ENCODE measurements at regions not wholly inside any gene's neighbourhood (a gene's known extent, or its start where the extent isn't known, plus 50 kb on each side); places are given as distances from the start of the nearest gene placed in this dataset.

DNA sequence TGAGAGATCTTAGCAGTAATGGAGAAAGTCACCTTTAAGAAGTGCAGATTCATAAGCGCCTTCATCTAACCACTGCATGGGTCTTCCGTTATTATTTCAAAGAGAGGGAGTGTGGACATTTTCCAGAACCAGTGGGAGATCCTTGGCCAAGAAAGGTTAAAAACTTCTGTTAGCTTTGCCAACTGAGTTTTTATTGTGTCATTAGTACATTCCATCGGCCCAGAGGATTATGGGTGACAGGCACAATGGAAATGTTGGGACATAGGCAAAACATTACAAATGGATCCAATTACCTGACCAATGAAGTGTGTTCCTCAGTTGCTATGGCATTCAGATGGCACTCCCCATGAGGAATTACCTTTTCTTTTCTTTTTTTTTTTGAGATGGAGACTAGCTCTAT, 115.5 kb downstream of the PPIAL4G start:
- in situ Hi-C loops (cut with MboI) (loop anchor here (25.0 kb wide), 2 partner anchors 170 to 395 kb away; no protein-coding TSS in a partner anchor), intact Hi-C loops (cut with micrococcal nuclease) (no loop called here)
- H3K4me3 ChIP-seq: no peak overlapping the region
- H3K36me3 ChIP-seq (ENCODE audit: control insufficient read depth, insufficient read depth, low read length): no peaks in the 10 kb centered on the region
- POLR2A ChIA-PET: no interaction called here
- DNase-seq (ENCODE audit: extremely low read depth in 1 of 4, low spot score in 3 of 4) (no peak), ATAC-seq (no peak), FAIRE-seq (no peak)
- H3K4me2 ChIP-seq (ENCODE audit: insufficient read depth, low read length): no peak overlapping the region
- peaks cover 0 to 2% of the 10 kb centered on the region in 2 experiments; a peak in 4 of 5 replicates for H3K4me1 ChIP-seq (replicated peaks in 1 of 2; ENCODE audit: control insufficient read depth in 2 of 2, insufficient read depth in 2 of 2, low read length in 2 of 2)
- H3K79me2 ChIP-seq (ENCODE audit: control insufficient read depth, insufficient read depth, low read length): no peaks in the 10 kb centered on the region
- no peaks in the 10 kb centered on the region for H3K9me3 ChIP-seq (replicated peaks; ENCODE audit: control insufficient read depth, insufficient read depth, low read depth, low read length)
- H3K9me1 ChIP-seq (ENCODE audit: control insufficient read depth, insufficient read depth, low read length): no peaks in the 10 kb centered on the region
- no TSS peak for BruUV-seq (replicated peaks)
- no peak overlapping the region for H3K27ac ChIP-seq (ENCODE audit: extremely low read depth, low read depth, low read length)
- no peak overlapping the region for H2AFZ ChIP-seq (ENCODE audit: low read depth, low read length)
- WGBS (ENCODE audit: insufficient coverage, low coverage, missing lambda C conversion rate): 27% methylated on average over 3 of the region's 3 CpGs
- H4K20me1 ChIP-seq (replicated peaks; ENCODE audit: control insufficient read depth, insufficient read depth, low read length): no peaks in the 10 kb centered on the region
- CTCF ChIA-PET (ENCODE audit: low intra/inter-chr PET ratio): no interaction called here
- no peaks in the 10 kb centered on the region; a peak in 1 of 5 replicates for H3K27me3 ChIP-seq (ENCODE audit: control insufficient read depth in 2 of 2, insufficient read depth in 2 of 2, low read length in 2 of 2)
- no peak overlapping the region for H3K9ac ChIP-seq (ENCODE audit: insufficient read depth in 1 of 2, low read depth in 2 of 2, low read length in 2 of 2)
- TF ChIP-seq POLR2AphosphoS2 (IDR thresholded peaks at IDR 0.05; ENCODE audit: low read length): no peak
- no peak for TF ChIP-seq FOXJ2 (tag; IDR thresholded peaks at IDR 0.05)
- TF ChIP-seq NRF1 (conservative IDR thresholded peaks at IDR 0.05 in 1 of 2, IDR thresholded peaks at IDR 0.05 in 1 of 2): no peak
- no peak for TF ChIP-seq HDGF (IDR thresholded peaks at IDR 0.05)
- TF ChIP-seq RUNX1 (IDR thresholded peaks at IDR 0.05; ENCODE audit: low read depth): no peak
- TF ChIP-seq ZNF76 (CRISPR knock-in tag; IDR thresholded peaks at IDR 0.05; ENCODE audit: borderline replicate concordance): no peak
- TF ChIP-seq, protein P1, sequence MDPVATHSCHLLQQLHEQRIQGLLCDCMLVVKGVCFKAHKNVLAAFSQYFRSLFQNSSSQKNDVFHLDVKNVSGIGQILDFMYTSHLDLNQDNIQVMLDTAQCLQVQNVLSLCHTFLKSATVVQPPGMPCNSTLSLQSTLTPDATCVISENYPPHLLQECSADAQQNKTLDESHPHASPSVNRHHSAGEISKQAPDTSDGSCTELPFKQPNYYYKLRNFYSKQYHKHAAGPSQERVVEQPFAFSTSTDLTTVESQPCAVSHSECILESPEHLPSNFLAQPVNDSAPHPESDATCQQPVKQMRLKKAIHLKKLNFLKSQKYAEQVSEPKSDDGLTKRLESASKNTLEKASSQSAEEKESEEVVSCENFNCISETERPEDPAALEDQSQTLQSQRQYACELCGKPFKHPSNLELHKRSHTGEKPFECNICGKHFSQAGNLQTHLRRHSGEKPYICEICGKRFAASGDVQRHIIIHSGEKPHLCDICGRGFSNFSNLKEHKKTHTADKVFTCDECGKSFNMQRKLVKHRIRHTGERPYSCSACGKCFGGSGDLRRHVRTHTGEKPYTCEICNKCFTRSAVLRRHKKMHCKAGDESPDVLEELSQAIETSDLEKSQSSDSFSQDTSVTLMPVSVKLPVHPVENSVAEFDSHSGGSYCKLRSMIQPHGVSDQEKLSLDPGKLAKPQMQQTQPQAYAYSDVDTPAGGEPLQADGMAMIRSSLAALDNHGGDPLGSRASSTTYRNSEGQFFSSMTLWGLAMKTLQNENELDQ (CRISPR knock-in tag; IDR thresholded peaks at IDR 0.05; ENCODE audit: borderline replicate concordance): no peak
- no peak for TF ChIP-seq MAFG (tag; conservative IDR thresholded peaks at IDR 0.05)
- no peak for TF ChIP-seq THAP7 (CRISPR knock-in tag; IDR thresholded peaks at IDR 0.05)
- no peak for TF ChIP-seq HNRNPL (IDR thresholded peaks at IDR 0.05; ENCODE audit: low read depth, low read length)
- TF ChIP-seq, protein P2, sequence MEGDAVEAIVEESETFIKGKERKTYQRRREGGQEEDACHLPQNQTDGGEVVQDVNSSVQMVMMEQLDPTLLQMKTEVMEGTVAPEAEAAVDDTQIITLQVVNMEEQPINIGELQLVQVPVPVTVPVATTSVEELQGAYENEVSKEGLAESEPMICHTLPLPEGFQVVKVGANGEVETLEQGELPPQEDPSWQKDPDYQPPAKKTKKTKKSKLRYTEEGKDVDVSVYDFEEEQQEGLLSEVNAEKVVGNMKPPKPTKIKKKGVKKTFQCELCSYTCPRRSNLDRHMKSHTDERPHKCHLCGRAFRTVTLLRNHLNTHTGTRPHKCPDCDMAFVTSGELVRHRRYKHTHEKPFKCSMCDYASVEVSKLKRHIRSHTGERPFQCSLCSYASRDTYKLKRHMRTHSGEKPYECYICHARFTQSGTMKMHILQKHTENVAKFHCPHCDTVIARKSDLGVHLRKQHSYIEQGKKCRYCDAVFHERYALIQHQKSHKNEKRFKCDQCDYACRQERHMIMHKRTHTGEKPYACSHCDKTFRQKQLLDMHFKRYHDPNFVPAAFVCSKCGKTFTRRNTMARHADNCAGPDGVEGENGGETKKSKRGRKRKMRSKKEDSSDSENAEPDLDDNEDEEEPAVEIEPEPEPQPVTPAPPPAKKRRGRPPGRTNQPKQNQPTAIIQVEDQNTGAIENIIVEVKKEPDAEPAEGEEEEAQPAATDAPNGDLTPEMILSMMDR (IDR thresholded peaks at IDR 0.05 in 2 of 3, conservative IDR thresholded peaks at IDR 0.05 in 1 of 3; ENCODE audit: insufficient read depth in 2 of 3, low read depth in 1 of 3, low read length in 3 of 3): no peak
- TF ChIP-seq, protein P3, sequence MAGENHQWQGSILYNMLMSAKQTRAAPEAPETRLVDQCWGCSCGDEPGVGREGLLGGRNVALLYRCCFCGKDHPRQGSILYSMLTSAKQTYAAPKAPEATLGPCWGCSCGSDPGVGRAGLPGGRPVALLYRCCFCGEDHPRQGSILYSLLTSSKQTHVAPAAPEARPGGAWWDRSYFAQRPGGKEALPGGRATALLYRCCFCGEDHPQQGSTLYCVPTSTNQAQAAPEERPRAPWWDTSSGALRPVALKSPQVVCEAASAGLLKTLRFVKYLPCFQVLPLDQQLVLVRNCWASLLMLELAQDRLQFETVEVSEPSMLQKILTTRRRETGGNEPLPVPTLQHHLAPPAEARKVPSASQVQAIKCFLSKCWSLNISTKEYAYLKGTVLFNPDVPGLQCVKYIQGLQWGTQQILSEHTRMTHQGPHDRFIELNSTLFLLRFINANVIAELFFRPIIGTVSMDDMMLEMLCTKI (IDR thresholded peaks at IDR 0.05; ENCODE audit: partially characterized antibody): no peak
- TF ChIP-seq ESRRA (IDR thresholded peaks at IDR 0.05; ENCODE audit: borderline replicate concordance, low read depth): no peak
- no peak for TF ChIP-seq U2AF1 (optimal IDR thresholded peaks at IDR 0.05; ENCODE audit: low read depth, low read length)
- TF ChIP-seq FIP1L1 (IDR thresholded peaks at IDR 0.05; ENCODE audit: low read depth, low read length, poor library complexity, severe bottlenecking): no peak

All from K562 (cell line).